SH-SY5Y (cell line): ENCODE measurements at regions not wholly inside any gene's neighbourhood (a gene's known extent, or its start where the extent isn't known, plus 50 kb on each side); places are given as distances from the start of the nearest gene placed in this dataset.

ENCODE experiments used
- GATA2 ChIP-seq: IDR thresholded peaks from 2 replicates; pipeline ENCODE4 v1.6.1; 2011; ENCODE audit warnings: mild to moderate bottlenecking, low read depth, low read length
- GATA3 ChIP-seq: IDR thresholded peaks from 2 replicates; pipeline ENCODE4 v1.6.1; 2011; ENCODE audit warnings: low read depth, mild to moderate bottlenecking, low read length, moderate library complexity

- TF ChIP-seq GATA2 (no peak), GATA3 (no peak)
These were observed 295.5 kb upstream of the EEF2KMT start for GRCh38 chr16:5393070-5393469.
